ENCODE measurements at regions not wholly inside any gene's neighbourhood (a gene's known extent, or its start where the extent isn't known, plus 50 kb on each side); places are given as distances from the start of the nearest gene placed in this dataset.

DNA sequence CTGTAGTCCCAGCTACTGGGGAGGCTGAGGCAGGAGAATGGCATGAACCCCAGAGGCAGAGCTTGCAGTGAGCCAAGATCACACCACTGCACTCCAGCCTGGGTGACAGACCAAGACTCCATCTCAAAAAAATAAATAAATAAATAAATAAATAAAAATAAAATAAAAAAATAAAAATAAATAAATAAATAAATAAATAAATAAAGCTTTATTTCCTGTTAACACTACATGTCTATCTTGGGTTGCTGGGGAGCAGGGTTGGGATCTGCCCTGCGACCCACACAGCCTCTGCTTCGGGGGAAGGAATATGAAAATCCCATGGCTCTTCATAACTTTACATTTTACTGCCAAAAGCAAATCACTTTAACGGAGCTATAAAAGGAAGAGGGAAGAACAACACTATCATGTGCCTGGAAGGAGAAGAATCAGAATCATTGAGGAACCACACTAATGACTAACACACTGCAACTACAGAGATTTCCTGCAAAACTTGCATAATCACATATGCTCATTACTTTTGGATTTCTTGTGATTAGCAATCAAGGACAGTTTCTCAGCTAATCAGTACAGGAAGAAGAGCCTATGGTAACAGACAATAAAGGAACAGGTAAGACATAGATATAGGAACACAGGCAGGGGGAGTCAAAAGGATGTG, 72.8 kb upstream of the CD55 start:
- Mint-ChIP-seq H3K4me1 (ENCODE audit: low read depth) (peaks cover 8% of the 10 kb centered on the region), H3K36me3 (ENCODE audit: low read depth) (no peaks in the 10 kb centered on the region), H3K9me3 (no peaks in the 10 kb centered on the region), H3K4me3 (no peak overlapping the region), H3K27ac (no peak overlapping the region), H3K27me3 (no peaks in the 10 kb centered on the region)
- Histone ChIP-seq H3K36me3 (ENCODE audit: insufficient read depth, low read length) (no peaks in the 10 kb centered on the region), H3K27me3 (ENCODE audit: control insufficient read depth in 1 of 2, insufficient read depth in 2 of 2, low read length in 2 of 2) (no peaks in the 10 kb centered on the region), H3K27ac (ENCODE audit: low read depth in 1 of 2, low read length in 2 of 2) (no peak overlapping the region), H3K9me3 (ENCODE audit: control insufficient read depth in 1 of 2, insufficient read depth in 1 of 2, low read length in 2 of 2) (no peaks in the 10 kb centered on the region), H3K4me1 (ENCODE audit: insufficient read depth, low read length) (no peaks in the 10 kb centered on the region), H3K4me3 (ENCODE audit: low read length) (no peak overlapping the region)
- TF ChIP-seq CTCF (IDR thresholded peaks at IDR 0.05): no peak
- CTCF ChIA-PET: no interaction called here
- POLR2A ChIA-PET: interaction anchor here (0.6 kb wide), 1 partner anchor 366 kb away, joined by 3 read pairs; no protein-coding TSS in a partner anchor
- intact Hi-C loops (cut with DNase I, micrococcal nuclease): no loop called here
- no peak for ATAC-seq (ENCODE audit: poor library complexity)
- DNase-seq: peak in 2 of 14 experiments; percentile 29 to 44

DNA sequence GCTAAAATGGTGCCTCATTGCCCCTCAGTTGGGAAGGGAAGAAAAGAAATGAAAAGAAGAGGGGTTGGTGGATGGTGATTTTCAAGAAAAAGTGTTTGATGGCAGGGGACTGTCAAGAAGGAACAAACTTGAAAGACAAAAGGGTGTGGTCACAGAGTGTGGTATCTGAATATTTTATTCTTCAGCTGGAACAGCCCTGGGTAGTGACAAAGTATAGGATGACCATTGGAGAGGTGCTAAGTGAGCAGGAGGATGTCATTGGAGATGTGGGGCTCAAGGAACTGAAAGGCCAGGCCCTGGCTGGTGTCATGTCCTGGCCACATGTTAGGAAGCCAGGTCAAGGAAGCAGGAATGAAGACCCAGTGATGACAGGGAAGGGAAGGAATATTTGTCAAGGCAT, 71.0 kb upstream of the CD55 start:
- TF ChIP-seq CTCF (IDR thresholded peaks at IDR 0.05): no peak
- Mint-ChIP-seq H3K9me3 (peaks cover 6% of the 10 kb centered on the region), H3K4me1 (ENCODE audit: low read depth) (peaks cover 2% of the 10 kb centered on the region), H3K27ac (no peak overlapping the region), H3K27me3 (no peaks in the 10 kb centered on the region), H3K4me3 (no peak overlapping the region), H3K36me3 (ENCODE audit: low read depth) (no peaks in the 10 kb centered on the region)
- Histone ChIP-seq H3K4me1 (ENCODE audit: insufficient read depth, low read length) (no peaks in the 10 kb centered on the region), H3K27ac (ENCODE audit: low read depth in 1 of 2, low read length in 2 of 2) (no peak overlapping the region), H3K9me3 (ENCODE audit: control insufficient read depth in 1 of 2, insufficient read depth in 1 of 2, low read length in 2 of 2) (peaks cover 0 to 4% of the 10 kb centered on the region in 2 experiments), H3K36me3 (ENCODE audit: insufficient read depth, low read length) (no peaks in the 10 kb centered on the region), H3K4me3 (ENCODE audit: low read length) (no peak overlapping the region), H3K27me3 (ENCODE audit: control insufficient read depth in 1 of 2, insufficient read depth in 2 of 2, low read length in 2 of 2) (no peaks in the 10 kb centered on the region)
- POLR2A ChIA-PET: interaction anchor here (1.2 kb wide), 1 partner anchor 17 kb away, joined by 3 read pairs; no protein-coding TSS in a partner anchor
- DNase-seq: no peak
- intact Hi-C loops (cut with DNase I, micrococcal nuclease): loop anchor here in 1 of 2 experiments (5.0 kb wide), 1 partner anchor 37 kb away; no protein-coding TSS in a partner anchor
- CTCF ChIA-PET: no interaction called here
- ATAC-seq (ENCODE audit: poor library complexity): no peak

- H3K27me3 Mint-ChIP-seq: no peaks in the 10 kb centered on the region
- DNase-seq (no peak), ATAC-seq (ENCODE audit: poor library complexity) (no peak)
- ChIA-PET POLR2A (interaction anchor here (1.2 kb wide), 1 partner anchor 18 kb away, joined by 3 read pairs; no protein-coding TSS in a partner anchor), CTCF (interaction anchor here (0.6 kb wide), 1 partner anchor 38 kb away, joined by 3 read pairs; no protein-coding TSS in a partner anchor)
- H3K4me3 Mint-ChIP-seq: no peak overlapping the region
- H3K9me3 ChIP-seq (ENCODE audit: control insufficient read depth in 1 of 2, insufficient read depth in 1 of 2, low read length in 2 of 2): peaks cover 0 to 7% of the 10 kb centered on the region in 2 experiments
- no peaks in the 10 kb centered on the region for H3K36me3 Mint-ChIP-seq (ENCODE audit: low read depth)
- H3K9me3 Mint-ChIP-seq: peaks cover 6% of the 10 kb centered on the region
- no peak overlapping the region for H3K27ac ChIP-seq (ENCODE audit: low read depth in 1 of 2, low read length in 2 of 2)
- no peaks in the 10 kb centered on the region for H3K4me1 Mint-ChIP-seq (ENCODE audit: low read depth)
- no peak overlapping the region for H3K4me3 ChIP-seq (ENCODE audit: low read length)
- H3K4me1 ChIP-seq (ENCODE audit: insufficient read depth, low read length): no peaks in the 10 kb centered on the region
- intact Hi-C loops (cut with DNase I, micrococcal nuclease): loop anchor here in 1 of 2 experiments (5.0 kb wide), 1 partner anchor 36 kb away; no protein-coding TSS in a partner anchor
- no peaks in the 10 kb centered on the region for H3K27me3 ChIP-seq (ENCODE audit: control insufficient read depth in 1 of 2, insufficient read depth in 2 of 2, low read length in 2 of 2)
- H3K27ac Mint-ChIP-seq: no peak overlapping the region
- no peak for TF ChIP-seq CTCF (IDR thresholded peaks at IDR 0.05)
- no peaks in the 10 kb centered on the region for H3K36me3 ChIP-seq (ENCODE audit: insufficient read depth, low read length)
Observed at GRCh38 chr1:207251066-207251465, 70.4 kb upstream of the CD55 start.

All from CD4-positive, alpha-beta T cell (primary cell).